ENCODE measurements at regions not wholly inside any gene's neighbourhood (a gene's known extent, or its start where the extent isn't known, plus 50 kb on each side); places are given as distances from the start of the nearest gene placed in this dataset.
A peak's percentile ranks its signal among the peaks of the same experiment; 100 is the strongest.

GRCh38 chr16:48833461-48833860 lies 223.5 kb upstream of the N4BP1 start:
- Histone ChIP-seq H3K27ac (ENCODE audit: low read length) (no peak overlapping the region), H3K4me1 (ENCODE audit: control insufficient read depth, insufficient read depth, low read length) (no peaks in the 10 kb centered on the region), H3K4me3 (ENCODE audit: low read depth in 2 of 2, low read length in 2 of 2) (no peak overlapping the region), H3K27me3 (ENCODE audit: control insufficient read depth, insufficient read depth, low read length) (no peaks in the 10 kb centered on the region), H3K9me3 (ENCODE audit: control insufficient read depth, insufficient read depth, low read depth, low read length) (no peaks in the 10 kb centered on the region), H3K36me3 (ENCODE audit: control insufficient read depth, insufficient read depth, low read length) (no peaks in the 10 kb centered on the region)
- intact Hi-C loops (cut with micrococcal nuclease; ENCODE audit: unreplicated experiment) (no loop called here), in situ Hi-C loops (cut with HindIII; ENCODE audit: low pct_unique_long_range_greater_than_20kb, low sequenced_read_pairs) (no loop called here)
- CTCF ChIA-PET = no interaction called here
- BruUV-seq (replicated peaks) = no TSS peak
- no peak for TF ChIP-seq CTCF (IDR thresholded peaks at IDR 0.05)
- ATAC-seq (no peak), DNase-seq (ENCODE audit: low read depth, low spot score) (no peak)
- POLR2A ChIA-PET = no interaction called here

GRCh38 chr16:48831076-48831722 lies 221.2 kb upstream of the N4BP1 start:
- intact Hi-C loops (cut with micrococcal nuclease; ENCODE audit: unreplicated experiment) = no loop called here
- no peaks in the 10 kb centered on the region for H3K36me3 ChIP-seq (ENCODE audit: control insufficient read depth, insufficient read depth, low read length)
- ATAC-seq (no peak), DNase-seq (ENCODE audit: low read depth, low spot score) (no peak)
- TF ChIP-seq CTCF (IDR thresholded peaks at IDR 0.05) (peak; percentile 30; the same call in 1 of the 2 replicates), POLR2AphosphoS5 (IDR thresholded peaks at IDR 0.05; ENCODE audit: low read depth, low read length) (no peak)
- H3K4me1 ChIP-seq (ENCODE audit: control insufficient read depth, insufficient read depth, low read length) = no peaks in the 10 kb centered on the region
- in situ Hi-C loops (cut with HindIII; ENCODE audit: low pct_unique_long_range_greater_than_20kb, low sequenced_read_pairs) = no loop called here
- BruUV-seq (replicated peaks) = no TSS peak
- H3K27ac ChIP-seq (ENCODE audit: low read length) = no peak overlapping the region
- H3K27me3 ChIP-seq (ENCODE audit: control insufficient read depth, insufficient read depth, low read length) = no peaks in the 10 kb centered on the region; the same call in 1 of the 2 replicates
- no peaks in the 10 kb centered on the region for H3K9me3 ChIP-seq (ENCODE audit: control insufficient read depth, insufficient read depth, low read depth, low read length)
- POLR2A ChIA-PET = no interaction called here
- H3K4me3 ChIP-seq (ENCODE audit: low read depth in 2 of 2, low read length in 2 of 2) = no peak overlapping the region
- CTCF ChIA-PET = no interaction called here

DNA sequence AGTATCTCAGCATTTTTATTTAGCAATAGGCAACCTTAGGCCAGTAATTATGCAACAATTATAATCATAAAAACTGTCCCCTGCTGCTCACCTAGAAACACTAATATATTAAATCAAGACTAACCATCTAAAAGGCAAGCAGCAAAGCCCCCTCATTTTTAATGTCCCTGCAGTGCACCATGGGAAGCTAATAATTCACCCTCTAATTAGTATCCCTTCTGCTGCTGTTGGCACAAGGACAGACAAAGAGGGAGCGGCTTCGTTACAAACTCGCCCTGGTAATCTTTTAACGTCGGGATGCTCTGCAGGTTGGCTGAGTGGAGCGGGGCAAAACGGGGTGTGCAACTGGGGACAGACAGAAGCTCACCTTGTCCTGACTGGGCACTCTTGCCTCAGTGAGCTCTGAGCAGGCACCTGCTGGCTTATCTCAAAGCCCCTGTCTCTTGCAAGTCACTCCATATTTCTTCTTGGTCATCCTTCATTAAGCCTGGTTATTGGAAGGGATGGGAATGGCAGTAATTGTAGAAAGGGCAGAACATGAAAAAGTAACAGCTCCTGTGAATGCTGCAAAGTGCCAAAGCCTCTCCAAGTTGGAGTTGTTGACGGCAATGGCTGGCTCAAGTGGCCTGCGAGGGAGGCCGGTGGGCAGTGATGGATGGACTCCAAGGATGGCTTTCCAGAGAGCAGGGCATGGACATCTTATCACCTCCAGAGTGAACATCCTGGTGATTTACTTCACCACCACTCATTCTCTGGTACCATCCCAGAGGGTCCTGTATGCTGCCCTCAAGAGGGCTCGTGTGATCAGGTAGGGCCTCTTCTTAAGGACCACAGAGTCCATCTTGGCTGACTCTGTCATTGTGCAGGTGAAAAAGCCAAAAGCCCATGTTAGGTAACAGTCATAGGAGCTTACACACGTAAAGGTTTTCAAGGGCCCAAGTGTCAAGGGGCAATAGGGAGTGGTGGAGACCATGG lies 219.6 kb upstream of the N4BP1 start:
- ChIA-PET CTCF (interaction anchor here (1.1 kb wide), 1 partner anchor 22 kb away, joined by 3 read pairs; no protein-coding TSS in a partner anchor), POLR2A (no interaction called here)
- no peak for DNase-seq (ENCODE audit: low read depth, low spot score)
- in situ Hi-C loops (cut with HindIII; ENCODE audit: low pct_unique_long_range_greater_than_20kb, low sequenced_read_pairs) (no loop called here), intact Hi-C loops (cut with micrococcal nuclease; ENCODE audit: unreplicated experiment) (no loop called here)
- no peaks in the 10 kb centered on the region for H3K36me3 ChIP-seq (ENCODE audit: control insufficient read depth, insufficient read depth, low read length)
- ATAC-seq = no peak
- H3K27me3 ChIP-seq (ENCODE audit: control insufficient read depth, insufficient read depth, low read length) = no peaks in the 10 kb centered on the region; the same call in 1 of the 2 replicates
- H3K4me1 ChIP-seq (ENCODE audit: control insufficient read depth, insufficient read depth, low read length) = no peaks in the 10 kb centered on the region
- H3K4me3 ChIP-seq (ENCODE audit: low read depth in 2 of 2, low read length in 2 of 2) = no peak overlapping the region
- no peak overlapping the region for H3K27ac ChIP-seq (ENCODE audit: low read length)
- no peaks in the 10 kb centered on the region for H3K9me3 ChIP-seq (ENCODE audit: control insufficient read depth, insufficient read depth, low read depth, low read length)
- no peak for TF ChIP-seq TCF7L2 (IDR thresholded peaks at IDR 0.05; ENCODE audit: low read depth, low read length)
- TF ChIP-seq POLR2AphosphoS5 (IDR thresholded peaks at IDR 0.05; ENCODE audit: low read depth, low read length) = no peak
- TF ChIP-seq CTCF (IDR thresholded peaks at IDR 0.05) = no peak
- no peak for TF ChIP-seq REST (IDR thresholded peaks at IDR 0.05; ENCODE audit: insufficient read depth in 1 of 2, low read depth in 2 of 2, low read length in 1 of 2)
- no peak for TF ChIP-seq SIN3A (IDR thresholded peaks at IDR 0.05; ENCODE audit: borderline replicate concordance, insufficient read depth, low read depth, low read length)
- BruUV-seq (replicated peaks) = no TSS peak

All from Panc1 (cell line).